CD14-positive monocyte (primary cell): ENCODE measurements at regions not wholly inside any gene's neighbourhood (a gene's known extent, or its start where the extent isn't known, plus 50 kb on each side); places are given as distances from the start of the nearest gene placed in this dataset.

Source experiments
- DNase-seq, 3 donors: peaks; one replicate each; pipeline ENCODE4 v3.0.0-alpha.2; 2011 to 2022
- H2AFZ ChIP-seq: 2 replicates; pipeline ENCODE4 v1.6.0; 2012; ENCODE audit warnings: mild to moderate bottlenecking, low read depth, low read length, inconsistent platforms; ENCODE audit not compliant: insufficient read depth, poor library complexity, severe bottlenecking
- H3K27ac ChIP-seq, 2 donors: 1 replicate in 1 of 2; 2 replicates in 1 of 2; pipeline ENCODE4 v1.5.1; 2012 to 2013; ENCODE audit warnings: low read length in 2 of 2, control low read depth in 1 of 2, inconsistent platforms in 1 of 2, low read depth in 1 of 2, mild to moderate bottlenecking in 1 of 2
- H3K27me3 ChIP-seq, 2 donors: one replicate each; pipeline versions ENCODE4 v1.6.0 to v1.6.1; 2011 to 2013; ENCODE audit warnings: low read length in 2 of 2; ENCODE audit not compliant: control insufficient read depth in 2 of 2, insufficient read depth in 2 of 2
- H3K36me3 ChIP-seq, 2 donors: replicated peaks in 1 of 2; 1 replicate in 1 of 2; 2 replicates in 1 of 2; pipeline versions ENCODE4 v1.5.1 to v1.6.1; 2012 to 2013; ENCODE audit warnings: low read length in 2 of 2, control low read depth in 1 of 2, inconsistent platforms in 1 of 2, mild to moderate bottlenecking in 1 of 2; ENCODE audit not compliant: insufficient read depth in 2 of 2, control insufficient read depth in 1 of 2
- H3K4me1 ChIP-seq, 2 donors: 1 replicate in 1 of 2; 2 replicates in 1 of 2; pipeline versions ENCODE4 v1.5.1 to v1.6.1; 2012 to 2013; ENCODE audit warnings: low read length in 2 of 2, control low read depth in 1 of 2, inconsistent platforms in 1 of 2, mild to moderate bottlenecking in 1 of 2, moderate library complexity in 1 of 2; ENCODE audit not compliant: insufficient read depth in 2 of 2, control insufficient read depth in 1 of 2
- H3K4me2 ChIP-seq: replicated peaks from 2 replicates; pipeline ENCODE3; 2012; ENCODE audit warnings: low read length, moderate library complexity, mild to moderate bottlenecking; ENCODE audit not compliant: poor library complexity, severe bottlenecking; ENCODE audit errors: extremely low read depth
- H3K4me3 ChIP-seq, 3 experiments: fragments of 200-600 bp in 1 of 3; sonication (generic) in 1 of 3; replicated peaks in 1 of 3; 1 replicate in 2 of 3; 2 replicates in 1 of 3; pipeline ENCODE4 v1.5.1; 2011 to 2013; ENCODE audit warnings: low read length in 3 of 3, mild to moderate bottlenecking in 3 of 3, control low read depth in 2 of 3, low read depth in 2 of 3, inconsistent platforms in 1 of 3, moderate library complexity in 1 of 3
- H3K79me2 ChIP-seq: 2 replicates; pipeline ENCODE4 v1.6.0; 2012; ENCODE audit warnings: mild to moderate bottlenecking, control low read depth, inconsistent platforms, low read length, moderate library complexity; ENCODE audit not compliant: insufficient read depth
- H3K9ac ChIP-seq: 2 replicates; pipeline ENCODE4 v1.6.0; 2017; ENCODE audit warnings: low read length, mild to moderate bottlenecking; ENCODE audit not compliant: insufficient read depth, poor library complexity, severe bottlenecking
- H3K9me3 ChIP-seq, 2 donors: replicated peaks in 1 of 2; 1 replicate in 1 of 2; 2 replicates in 1 of 2; pipeline versions ENCODE4 v1.5.1 to v1.6.1; 2012 to 2013; ENCODE audit warnings: low read length in 2 of 2, control low read depth in 1 of 2; ENCODE audit not compliant: control insufficient read depth in 1 of 2, insufficient read depth in 1 of 2
- H4K20me1 ChIP-seq: 2 replicates; pipeline ENCODE4 v1.6.0; 2012; ENCODE audit warnings: mild to moderate bottlenecking, low read length, control low read depth, moderate library complexity; ENCODE audit not compliant: insufficient read depth
- H3K27ac Mint-ChIP-seq, 7 donors: one replicate each; pipeline ENCODE4 v1.8.0; 2020; ENCODE audit warnings: mild to moderate bottlenecking in 7 of 7, mixed read lengths in 7 of 7, moderate library complexity in 6 of 7, inconsistent platforms in 2 of 7
- H3K27me3 Mint-ChIP-seq, 3 donors: one replicate each; pipeline ENCODE4 v1.8.0; 2021 to 2022; ENCODE audit warnings: low read depth in 3 of 3, mild to moderate bottlenecking in 3 of 3, mixed read lengths in 3 of 3, moderate library complexity in 3 of 3, inconsistent platforms in 1 of 3
- H3K36me3 Mint-ChIP-seq, 2 donors: one replicate each; pipeline ENCODE4 v1.8.0; 2020; ENCODE audit warnings: mixed read lengths in 2 of 2, inconsistent platforms in 1 of 2, mild to moderate bottlenecking in 1 of 2
- H3K4me1 Mint-ChIP-seq: one replicate; pipeline ENCODE4 v1.8.0; 2020; ENCODE audit warnings: mild to moderate bottlenecking, mixed read lengths
- H3K4me3 Mint-ChIP-seq, 2 donors: one replicate each; pipeline ENCODE4 v1.8.0; 2020; ENCODE audit warnings: mild to moderate bottlenecking in 2 of 2, mixed read lengths in 2 of 2, moderate library complexity in 1 of 2
- H3K9me3 Mint-ChIP-seq, 7 donors: one replicate each; pipeline ENCODE4 v1.8.0; 2020 to 2022; ENCODE audit warnings: mixed read lengths in 7 of 7, mild to moderate bottlenecking in 6 of 7, moderate library complexity in 6 of 7, inconsistent platforms in 2 of 7
- CTCF ChIP-seq: fragments of 200-600 bp; IDR thresholded peaks from one replicate; pipeline ENCODE4 v1.8.0; 2022; ENCODE audit warnings: antibody characterized with exemption, mild to moderate bottlenecking
- WGBS: methylation state at CpG from one replicate; pipeline ENCODE4 v1.1.5; 2013; ENCODE audit warnings: missing lambda C conversion rate; ENCODE audit not compliant: insufficient coverage; 5-methylcytosine and 5-hydroxymethylcytosine counted together
- intact Hi-C, 2 donors: fragments of 100-400 bp; cut with micrococcal nuclease; formaldehyde crosslinking; loops; one replicate each; pipeline versions ENCODE4 v1.15.0 to v1.15.1; 2023

- H3K27me3 ChIP-seq = peaks cover 0 to 10% of the 10 kb centered on the region in 2 donors
- H3K4me1 ChIP-seq = peaks cover 0 to 7% of the 10 kb centered on the region in 2 donors
- no peaks in the 10 kb centered on the region for H3K9me3 ChIP-seq
- Mint-ChIP-seq H3K4me1 (peaks cover 16% of the 10 kb centered on the region), H3K4me3 (no peak overlapping the region), H3K36me3 (no peaks in the 10 kb centered on the region), H3K27ac (no peak overlapping the region), H3K9me3 (peaks cover 0 to 6% (median 0%) of the 10 kb centered on the region in 7 donors), H3K27me3 (peaks cover 4 to 35% (median 6%) of the 10 kb centered on the region in 3 donors)
- WGBS = 100% methylated on average over 1 of the region's 2 CpGs
- no peaks in the 10 kb centered on the region for H4K20me1 ChIP-seq
- no peak for DNase-seq
- H2AFZ ChIP-seq = no peak overlapping the region
- TF ChIP-seq CTCF = no peak
- intact Hi-C loops = loop anchor here in 1 of 2 donors (10.0 kb wide), 1 partner anchor 48 kb away; no protein-coding TSS in a partner anchor
- H3K4me3 ChIP-seq = no peak overlapping the region
- no peak overlapping the region for H3K9ac ChIP-seq
- no peaks in the 10 kb centered on the region for H3K79me2 ChIP-seq
- H3K27ac ChIP-seq = no peak overlapping the region
- H3K36me3 ChIP-seq = no peaks in the 10 kb centered on the region
- no peak overlapping the region for H3K4me2 ChIP-seq
These were observed 230.4 kb downstream of the MREG start for GRCh38 chr2:215782965-215783364.

GRCh38 chr2:215782295-215782694 lies 231.1 kb downstream of the MREG start:
- H3K79me2 ChIP-seq = no peaks in the 10 kb centered on the region
- H3K4me3 ChIP-seq = no peak overlapping the region
- DNase-seq = no peak
- Mint-ChIP-seq H3K9me3 (peaks cover 0 to 6% (median 0%) of the 10 kb centered on the region in 7 donors), H3K27ac (no peak overlapping the region), H3K4me3 (no peak overlapping the region), H3K4me1 (peaks cover 13% of the 10 kb centered on the region), H3K36me3 (no peaks in the 10 kb centered on the region), H3K27me3 (peaks cover 4 to 39% (median 10%) of the 10 kb centered on the region in 3 donors)
- no peak overlapping the region for H3K4me2 ChIP-seq
- no peak for TF ChIP-seq CTCF
- H4K20me1 ChIP-seq = no peaks in the 10 kb centered on the region
- H3K27me3 ChIP-seq = peaks cover 0 to 10% of the 10 kb centered on the region in 2 donors
- no peak overlapping the region for H2AFZ ChIP-seq
- H3K9me3 ChIP-seq = no peaks in the 10 kb centered on the region
- H3K4me1 ChIP-seq = peaks cover 0 to 7% of the 10 kb centered on the region in 2 donors
- WGBS = 100% methylated on average over 1 of the region's 1 CpG
- no peaks in the 10 kb centered on the region for H3K36me3 ChIP-seq
- no peak overlapping the region for H3K27ac ChIP-seq
- no peak overlapping the region for H3K9ac ChIP-seq
- intact Hi-C loops = loop anchor here in 1 of 2 donors (10.0 kb wide), 1 partner anchor 47 kb away; no protein-coding TSS in a partner anchor
